HUDEP-2 (cell line): ENCODE measurements at regions not wholly inside any gene's neighbourhood (a gene's known extent, or its start where the extent isn't known, plus 50 kb on each side); places are given as distances from the start of the nearest gene placed in this dataset.
A peak's percentile ranks its signal among the peaks of the same experiment; 100 is the strongest.

ENCODE experiments used
- DNase-seq, 76 experiments: peaks; one replicate each; lab custom pipeline; 2025; ENCODE audit not compliant: unreplicated experiment in 76 of 76; lab: John Stamatoyannopoulos, UW

- DNase-seq: no peak
These were observed 52.6 kb downstream of the TCF20 start for GRCh38 chr22:42217752-42218280.

GRCh38 chr22:42217019-42217751 is 53.3 kb downstream of the TCF20 start:
- no peak for DNase-seq

- DNase-seq: peak in 5 of 76 experiments; percentile 3 to 22 (median 4)
These were observed 55.6 kb downstream of the TCF20 start for GRCh38 chr22:42214633-42215415.

GRCh38 chr22:42208362-42208761 is 62.1 kb downstream of the TCF20 start:
- no peak for DNase-seq

GRCh38 chr22:42207918-42208317 is 62.5 kb downstream of the TCF20 start:
- no peak for DNase-seq

- no peak for DNase-seq
These were observed 66.8 kb downstream of the TCF20 start for GRCh38 chr22:42203609-42204008.

- DNase-seq: no peak
These were observed 67.8 kb downstream of the TCF20 start for GRCh38 chr22:42202669-42203068.

- no peak for DNase-seq
These were observed 68.4 kb downstream of the TCF20 start for GRCh38 chr22:42202048-42202447.

GRCh38 chr22:42199025-42199424 is 68.4 kb upstream of the CYP2D6 start:
- no peak for DNase-seq

- DNase-seq: no peak
These were observed 67.6 kb upstream of the CYP2D6 start for GRCh38 chr22:42198226-42198625.

GRCh38 chr22:42196454-42196853 is 65.8 kb upstream of the CYP2D6 start:
- DNase-seq: no peak

- no peak for DNase-seq
These were observed 64.3 kb upstream of the CYP2D6 start for GRCh38 chr22:42194953-42195352.

- DNase-seq: no peak
These were observed 63.7 kb upstream of the CYP2D6 start for GRCh38 chr22:42194104-42194851.

GRCh38 chr22:42192547-42192946 is 61.9 kb upstream of the CYP2D6 start:
- no peak for DNase-seq

GRCh38 chr22:42190274-42190673 is 59.7 kb upstream of the CYP2D6 start:
- DNase-seq: no peak

- DNase-seq: no peak
These were observed 59.2 kb upstream of the CYP2D6 start for GRCh38 chr22:42189761-42190160.

- DNase-seq: no peak
These were observed 58.3 kb upstream of the CYP2D6 start for GRCh38 chr22:42188808-42189447.

- no peak for DNase-seq
These were observed 57.0 kb upstream of the CYP2D6 start for GRCh38 chr22:42187646-42188045.

- no peak for DNase-seq
These were observed 55.4 kb upstream of the CYP2D6 start for GRCh38 chr22:42185915-42186439.

- DNase-seq: peak in 4 of 76 experiments; percentile 5 to 16 (median 10)
These were observed 54.2 kb upstream of the CYP2D6 start for GRCh38 chr22:42184852-42185251.
